T-helper 1 cell (primary cell): ENCODE measurements at regions not wholly inside any gene's neighbourhood (a gene's known extent, or its start where the extent isn't known, plus 50 kb on each side); places are given as distances from the start of the nearest gene placed in this dataset.
"Not testable (repeated sequence)": the region's sequence is repeated elsewhere in the genome, so short reads cannot be mapped to it uniquely, and the experiment has no call there.

Experiments used
- DNase-seq, 5 donors: peaks; one replicate each; pipeline ENCODE4 v3.0.0-alpha.2; 2012 to 2020

DNA sequence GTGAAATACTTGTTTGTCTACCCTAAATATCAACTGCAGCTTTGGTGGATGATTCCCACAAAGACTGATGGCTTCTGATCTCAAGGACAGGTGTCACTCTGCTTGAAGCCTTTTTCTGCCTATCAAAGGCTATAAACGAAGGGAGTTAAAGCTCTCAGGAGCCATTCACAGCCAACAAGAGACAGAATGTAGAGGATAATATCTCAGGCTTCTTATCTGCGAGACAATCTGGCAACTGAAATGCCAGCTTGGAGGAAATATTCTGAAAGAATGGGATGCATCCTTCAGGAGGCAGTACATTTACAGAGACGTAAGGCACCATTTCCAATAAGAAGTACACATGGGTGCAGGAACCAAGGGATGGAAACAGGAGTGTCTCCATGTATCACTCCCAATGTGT is 549.4 kb downstream of the GPAM start:
- DNase-seq: no peak

GRCh38 chr10:111646021-111646420 is 537.5 kb downstream of the GPAM start:
- DNase-seq: no peak

- DNase-seq: no peak
These were observed 535.5 kb downstream of the GPAM start for GRCh38 chr10:111648046-111648445.

- DNase-seq: not testable (repeated sequence)
These were observed 534.5 kb downstream of the GPAM start for GRCh38 chr10:111649080-111649479.

- DNase-seq: no peak
These were observed 533.5 kb downstream of the GPAM start for GRCh38 chr10:111650088-111650487.

GRCh38 chr10:111656066-111656465 is 527.5 kb downstream of the GPAM start:
- no peak for DNase-seq

DNA sequence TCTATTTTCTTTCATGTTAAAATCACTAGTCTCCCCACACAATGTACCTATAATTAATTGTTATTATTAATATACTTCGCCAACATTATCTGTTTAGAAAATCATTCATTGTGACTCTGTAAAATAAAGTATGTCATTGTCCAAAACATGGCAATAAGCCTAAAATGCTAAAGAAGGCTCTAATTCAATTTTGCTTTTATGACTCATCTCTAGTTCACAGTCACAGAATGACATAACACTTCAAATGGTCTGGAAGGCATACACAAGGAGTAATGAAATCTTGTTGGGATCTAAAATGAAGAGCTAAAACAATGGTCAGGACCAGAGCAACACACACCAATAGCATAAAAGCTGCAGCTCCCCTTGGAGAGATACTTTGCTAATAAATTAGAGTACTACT is 505.8 kb downstream of the GPAM start:
- DNase-seq: no peak

- no peak for DNase-seq
These were observed 496.8 kb downstream of the GPAM start for GRCh38 chr10:111686796-111687195.

GRCh38 chr10:111698711-111699110 is 484.9 kb downstream of the GPAM start:
- DNase-seq: no peak

- no peak for DNase-seq
These were observed 479.6 kb downstream of the GPAM start for GRCh38 chr10:111703986-111704385.

DNA sequence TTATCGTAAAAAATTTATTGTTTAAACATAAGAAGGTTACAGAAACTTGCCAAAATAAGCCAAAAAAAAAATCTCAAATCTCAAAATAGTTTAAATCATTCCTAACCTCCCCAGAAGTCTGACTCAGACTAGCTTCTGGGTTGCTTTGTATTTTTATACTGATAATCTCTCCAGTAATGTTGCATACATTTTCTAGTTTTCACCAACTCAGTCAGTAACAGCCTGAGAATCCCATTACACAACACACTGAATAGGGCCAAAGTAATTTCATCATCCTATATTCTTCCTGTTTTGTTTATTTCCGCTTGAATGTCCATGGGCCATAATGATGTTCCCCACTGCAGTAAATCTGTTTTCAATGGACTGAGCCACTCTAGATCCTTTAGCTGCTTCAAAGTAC is 478.5 kb downstream of the GPAM start:
- no peak for DNase-seq

DNA sequence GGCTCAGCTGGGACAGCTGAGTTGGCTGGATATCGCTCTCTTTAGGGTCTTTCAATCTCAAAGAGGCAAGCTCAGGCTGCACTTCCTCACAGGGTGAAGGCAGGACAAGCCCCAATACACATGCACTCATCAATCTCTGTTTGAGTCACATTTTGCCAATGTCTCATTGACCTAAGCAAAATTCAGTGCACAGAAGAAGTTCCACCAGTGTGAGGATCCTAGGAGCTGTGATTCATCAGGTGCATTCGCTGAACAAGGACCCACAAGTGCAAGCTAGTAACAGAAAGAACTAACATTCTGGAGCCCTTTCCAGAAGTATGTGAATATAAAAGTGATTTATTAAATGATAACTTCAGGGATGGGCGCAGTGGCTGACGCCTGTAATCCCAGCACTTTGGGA is 477.2 kb downstream of the GPAM start:
- no peak for DNase-seq

DNA sequence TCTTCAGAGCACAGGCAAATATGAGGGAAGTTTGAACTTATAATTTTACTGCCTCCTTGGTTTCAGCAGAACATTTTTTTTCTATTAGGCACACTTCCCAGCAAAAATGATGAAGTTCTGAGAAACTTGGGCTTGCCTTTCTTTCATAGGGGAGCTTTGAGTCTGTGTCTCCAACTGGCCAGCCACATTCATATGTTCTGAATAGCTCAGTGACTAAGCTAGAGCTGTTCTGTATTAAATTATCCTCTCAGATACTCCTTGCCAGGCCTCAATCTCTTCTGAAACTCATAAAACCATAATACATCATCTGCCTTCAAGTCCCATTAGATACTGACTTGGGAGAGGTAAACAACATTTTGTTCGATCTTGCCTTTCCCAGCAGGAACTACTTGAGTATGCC is 476.5 kb downstream of the GPAM start:
- no peak for DNase-seq

DNA sequence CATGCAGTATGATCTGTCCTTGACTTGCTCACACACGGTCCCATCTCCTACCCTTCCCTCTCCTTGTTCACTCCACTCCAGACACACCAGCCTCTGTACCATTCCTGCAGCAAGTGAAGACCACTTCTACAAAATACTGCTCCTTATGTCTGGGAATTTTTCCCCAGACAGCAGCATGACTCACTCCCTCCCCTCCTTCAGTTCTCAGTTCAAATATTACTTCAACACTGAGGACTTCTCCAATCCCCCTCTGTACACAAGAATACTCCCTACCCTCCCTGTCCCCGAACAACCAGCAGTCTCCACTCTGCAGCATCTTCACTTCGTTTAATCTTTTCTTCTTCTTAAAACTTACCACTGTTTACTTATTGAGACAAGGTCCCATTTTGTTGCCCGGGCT is 474.0 kb downstream of the GPAM start:
- no peak for DNase-seq

GRCh38 chr10:111716032-111716431 is 467.5 kb downstream of the GPAM start:
- no peak for DNase-seq

GRCh38 chr10:111724121-111724520 is 459.4 kb downstream of the GPAM start:
- no peak for DNase-seq

GRCh38 chr10:111725050-111725449 is 458.5 kb downstream of the GPAM start:
- no peak for DNase-seq

- DNase-seq: no peak
These were observed 451.3 kb downstream of the GPAM start for GRCh38 chr10:111732166-111732785.

- DNase-seq: no peak
These were observed 444.3 kb downstream of the GPAM start for GRCh38 chr10:111739125-111739873.

DNA sequence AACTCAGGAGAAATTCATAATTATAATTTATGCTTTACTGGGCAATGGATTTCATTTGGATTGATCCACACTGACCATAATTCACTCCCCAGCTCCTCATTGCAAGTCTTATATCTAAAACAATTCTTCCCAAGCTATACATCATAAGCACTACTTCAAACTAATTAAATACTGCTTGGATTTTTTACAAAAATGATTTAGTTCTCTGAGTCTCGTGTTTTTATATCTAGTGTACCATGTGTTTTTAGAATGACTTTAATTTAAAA is 443.8 kb downstream of the GPAM start:
- DNase-seq: no peak

DNA sequence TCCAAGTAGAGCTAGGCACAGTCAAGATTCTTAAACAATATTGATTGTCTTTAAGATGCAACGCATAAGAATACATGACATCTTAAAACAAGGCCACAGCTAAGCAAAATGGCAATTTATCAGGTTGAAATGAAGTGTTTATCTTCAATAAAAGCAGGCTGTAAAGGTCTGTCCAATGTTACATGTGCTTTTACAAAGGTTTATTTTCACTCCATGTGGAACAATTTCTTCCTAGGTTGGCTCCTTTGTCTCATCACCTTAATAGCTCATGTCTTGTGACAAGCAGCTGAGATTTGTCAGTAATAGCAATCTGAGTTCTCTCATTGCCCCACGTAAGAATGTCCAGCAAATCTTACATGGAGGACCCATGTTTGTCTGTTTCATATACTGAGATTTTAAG is 437.6 kb downstream of the GPAM start:
- DNase-seq: no peak

DNA sequence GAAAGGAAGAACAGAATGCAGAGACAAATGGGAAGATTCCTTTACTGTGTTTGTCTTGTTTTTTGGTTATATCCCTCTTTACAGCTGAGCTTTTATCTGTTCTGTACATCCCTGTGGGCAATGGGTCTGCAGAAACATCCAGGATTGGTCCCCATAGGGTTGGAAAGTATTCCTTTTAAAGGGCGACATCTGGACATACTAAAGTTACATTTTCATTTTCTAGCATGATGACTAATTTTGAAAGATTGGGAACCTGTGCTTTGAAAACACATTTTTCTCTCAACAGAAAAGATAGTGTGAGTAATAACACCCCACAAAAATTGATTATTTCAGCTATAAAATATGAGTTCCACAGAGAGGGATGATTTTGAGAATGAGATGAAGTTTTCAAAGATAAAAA is 435.8 kb downstream of the GPAM start:
- DNase-seq: no peak

DNA sequence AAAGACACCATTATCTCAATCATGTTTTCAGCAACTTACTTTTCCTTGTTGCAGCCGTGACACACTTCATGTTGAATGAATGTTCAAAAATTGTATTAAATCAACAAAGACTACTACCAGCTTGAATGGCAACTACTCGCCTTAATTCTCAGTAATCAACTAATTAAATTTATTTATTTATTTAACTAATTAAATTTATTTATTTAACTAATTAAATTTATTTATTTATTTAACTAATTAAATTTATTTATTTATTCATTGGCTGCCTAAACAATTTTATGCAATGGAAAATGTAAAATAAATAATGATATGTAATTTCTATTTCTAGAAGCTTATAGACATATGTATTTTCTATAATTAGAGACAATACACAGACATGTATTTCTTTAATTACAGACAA is 435.4 kb downstream of the GPAM start:
- no peak for DNase-seq

- DNase-seq: no peak
These were observed 433.3 kb downstream of the GPAM start for GRCh38 chr10:111750165-111750849.
